Midbrain (tissue), 1 donor: ENCODE measurements at regions not wholly inside any gene's neighbourhood (a gene's known extent, or its start where the extent isn't known, plus 50 kb on each side); places are given as distances from the start of the nearest gene placed in this dataset.
"Not testable (repeated sequence)": the region's sequence is repeated elsewhere in the genome, so short reads cannot be mapped to it uniquely, and the experiment has no call there.

Experiments
- DNase-seq: peaks from one replicate; lab custom pipeline; 2025; lab: John Stamatoyannopoulos, UW

DNA sequence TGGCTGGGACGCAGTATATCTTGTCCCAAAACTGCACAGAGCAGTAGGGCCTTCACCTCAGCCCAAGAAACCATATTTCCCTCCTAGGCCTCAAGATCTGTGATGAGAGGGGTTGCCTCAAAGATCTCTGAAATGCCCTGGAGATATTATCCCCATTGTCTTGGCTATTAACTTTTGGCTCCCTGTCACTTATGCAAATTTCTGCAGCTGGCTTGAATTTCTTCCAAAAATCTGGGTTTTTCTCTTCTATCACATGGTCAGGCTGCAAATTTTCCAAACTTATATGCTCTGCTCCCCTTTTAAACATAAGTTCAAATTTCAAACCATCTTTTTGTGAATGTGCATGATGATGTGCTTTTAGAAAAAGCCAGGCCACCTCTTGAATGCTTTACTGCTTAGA is 809.2 kb upstream of the CDH18 start:
- peak; percentile 2 for DNase-seq

GRCh38 chr5:20784755-20785154 is 796.8 kb upstream of the CDH18 start:
- not testable (repeated sequence) for DNase-seq

- DNase-seq = not testable (repeated sequence)
These were observed 795.5 kb upstream of the CDH18 start for GRCh38 chr5:20783484-20783883.

- DNase-seq = not testable (repeated sequence)
These were observed 783.3 kb upstream of the CDH18 start for GRCh38 chr5:20771338-20771737.

- not testable (repeated sequence) for DNase-seq
These were observed 777.1 kb upstream of the CDH18 start for GRCh38 chr5:20765074-20765473.

- not testable (repeated sequence) for DNase-seq
These were observed 771.5 kb upstream of the CDH18 start for GRCh38 chr5:20759459-20759858.

GRCh38 chr5:20752179-20752578 is 764.2 kb upstream of the CDH18 start:
- DNase-seq = not testable (repeated sequence)

- DNase-seq = not testable (repeated sequence)
These were observed 747.7 kb upstream of the CDH18 start for GRCh38 chr5:20735715-20736114.

DNA sequence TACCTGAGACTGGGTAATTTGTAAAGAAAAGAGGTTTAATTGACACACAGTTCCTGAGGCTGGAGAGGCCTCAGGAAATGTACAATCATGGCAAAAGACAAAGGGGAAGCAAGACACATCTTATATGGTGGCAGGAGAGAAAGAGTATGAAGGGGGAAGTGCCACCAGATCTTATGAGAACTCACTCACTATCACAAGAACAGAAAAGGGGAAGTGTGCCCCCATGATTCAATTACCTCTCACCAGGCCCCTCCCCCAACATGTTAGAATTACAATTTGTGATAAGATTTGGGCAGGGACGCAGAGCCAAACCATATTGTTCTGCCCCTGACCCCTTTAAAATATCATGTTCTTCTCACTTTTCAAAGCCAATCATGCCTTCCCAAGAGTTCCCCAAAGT is 744.2 kb upstream of the CDH18 start:
- not testable (repeated sequence) for DNase-seq

GRCh38 chr5:20721286-20721685 is 733.3 kb upstream of the CDH18 start:
- not testable (repeated sequence) for DNase-seq

- DNase-seq = not testable (repeated sequence)
These were observed 723.6 kb upstream of the CDH18 start for GRCh38 chr5:20711520-20712155.

- not testable (repeated sequence) for DNase-seq
These were observed 719.6 kb upstream of the CDH18 start for GRCh38 chr5:20707634-20708033.

- DNase-seq = no peak
These were observed 706.1 kb upstream of the CDH18 start for GRCh38 chr5:20694121-20694520.

- no peak for DNase-seq
These were observed 704.9 kb upstream of the CDH18 start for GRCh38 chr5:20692913-20693312.

DNA sequence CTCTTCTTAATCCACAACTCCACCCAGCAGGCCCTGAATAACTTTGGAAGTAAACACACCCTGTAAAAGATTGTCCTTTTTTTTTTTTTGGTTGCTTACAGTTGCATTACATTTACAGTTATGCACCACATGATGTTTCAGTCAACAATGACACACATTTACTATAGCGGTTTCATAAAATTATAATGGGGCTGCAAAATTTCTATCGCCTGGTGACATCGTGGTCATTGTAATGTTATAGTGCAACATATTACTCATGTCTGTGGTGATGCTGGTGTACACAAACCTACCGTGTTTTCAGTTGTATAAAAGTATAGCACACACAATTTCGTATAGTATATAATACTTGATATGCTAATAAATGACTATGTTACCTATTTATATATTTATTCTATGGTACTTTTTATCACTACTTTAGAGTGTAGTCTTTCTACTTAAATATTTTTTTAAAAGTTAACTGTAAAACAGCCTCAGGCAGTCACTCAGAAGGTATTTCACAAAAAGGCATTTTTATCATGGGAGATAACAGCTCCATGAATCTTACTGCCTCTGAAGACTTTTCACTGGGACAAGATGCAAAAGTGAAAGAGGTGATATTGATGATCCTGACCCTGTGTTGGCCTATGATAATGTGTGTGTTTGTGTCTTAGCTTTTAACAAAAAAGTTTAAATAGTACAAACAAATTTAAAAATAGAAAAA is 695.4 kb upstream of the CDH18 start:
- DNase-seq = no peak

GRCh38 chr5:20680718-20681302 is 692.8 kb upstream of the CDH18 start:
- DNase-seq = no peak

GRCh38 chr5:20678814-20679298 is 690.9 kb upstream of the CDH18 start:
- DNase-seq = no peak

GRCh38 chr5:20678386-20678785 is 690.4 kb upstream of the CDH18 start:
- no peak for DNase-seq

DNA sequence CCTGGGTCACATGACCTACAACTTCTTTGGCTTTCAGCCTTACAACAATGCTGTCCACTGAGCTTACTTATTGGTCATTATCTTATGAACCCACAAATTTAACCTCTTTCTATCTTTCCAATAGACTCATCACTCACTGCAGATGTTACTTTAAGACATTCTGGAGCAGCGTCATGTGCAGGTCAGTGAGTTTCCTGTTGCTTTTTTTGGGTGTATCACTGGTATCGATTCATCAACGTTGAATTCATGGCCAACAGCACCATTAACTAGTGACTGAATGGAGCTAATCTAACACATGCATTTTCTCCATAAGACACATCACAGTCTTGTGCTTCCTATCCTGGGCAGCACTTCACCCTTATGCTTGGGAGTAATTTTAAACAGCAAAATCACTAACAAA is 672.6 kb upstream of the CDH18 start:
- DNase-seq = no peak

GRCh38 chr5:20656262-20656661 is 668.3 kb upstream of the CDH18 start:
- no peak for DNase-seq

- no peak for DNase-seq
These were observed 667.2 kb upstream of the CDH18 start for GRCh38 chr5:20655211-20655610.

- no peak for DNase-seq
These were observed 666.7 kb upstream of the CDH18 start for GRCh38 chr5:20654746-20655145.

DNA sequence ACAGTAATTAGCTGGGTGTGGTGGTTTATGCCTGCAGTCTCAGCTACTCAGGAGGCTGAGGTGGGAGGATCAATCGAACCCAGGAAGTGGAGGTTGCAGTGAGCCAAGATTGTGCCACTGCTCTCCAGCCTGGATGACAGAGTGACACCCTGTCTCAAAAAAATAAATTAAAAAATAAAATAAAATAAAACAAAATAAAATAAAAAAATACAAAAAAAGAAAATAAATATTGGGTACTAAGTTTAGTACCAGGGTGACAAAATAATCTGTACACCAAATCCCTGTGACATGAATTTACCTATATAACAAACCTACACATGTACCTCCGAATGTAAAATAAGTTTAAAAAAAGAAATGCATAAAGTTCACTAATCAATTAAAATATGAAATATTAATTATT is 666.0 kb upstream of the CDH18 start:
- DNase-seq = no peak
